ENCODE measurements at regions not wholly inside any gene's neighbourhood (a gene's known extent, or its start where the extent isn't known, plus 50 kb on each side); places are given as distances from the start of the nearest gene placed in this dataset.
"Not testable (repeated sequence)": the region's sequence is repeated elsewhere in the genome, so short reads cannot be mapped to it uniquely, and the experiment has no call there.

DNA sequence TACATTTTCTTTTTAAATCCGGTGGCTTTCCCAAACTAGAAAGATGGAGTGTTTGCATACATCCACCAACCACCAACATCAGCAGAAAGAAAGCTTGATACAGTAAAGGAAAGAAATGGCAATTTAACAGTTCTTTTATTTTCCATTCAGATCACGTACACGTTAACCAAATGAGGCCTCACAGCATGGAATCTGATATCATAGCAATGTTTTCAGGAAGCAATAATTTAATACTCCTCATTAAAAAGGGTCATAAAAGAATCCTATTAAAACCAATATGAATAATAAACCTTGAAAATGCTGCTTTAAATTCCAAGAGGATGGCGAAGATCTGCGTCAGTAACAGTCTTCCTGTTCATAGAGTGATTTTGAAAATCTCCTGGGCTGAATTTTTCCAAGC is 1562.1 kb downstream of the KHDRBS2 start:
- not testable (repeated sequence) for H3K4me1 ChIP-seq (ENCODE audit: control insufficient read depth in 1 of 2, insufficient read depth in 2 of 2, low read length in 2 of 2); H3K4ac ChIP-seq (ENCODE audit: low read depth, low read length); H3K36me3 ChIP-seq (ENCODE audit: control insufficient read depth in 1 of 2, insufficient read depth in 2 of 2, low read length in 2 of 2); H3K23ac ChIP-seq (ENCODE audit: low read length); H4K8ac ChIP-seq (ENCODE audit: low read depth, low read length); H2AFZ ChIP-seq (ENCODE audit: insufficient read depth, low read length, poor library complexity); H2AK5ac ChIP-seq (ENCODE audit: low read length); H3K4me3 ChIP-seq (ENCODE audit: low read depth, low read length); H3K9ac ChIP-seq (ENCODE audit: low read length); H3K79me2 ChIP-seq (ENCODE audit: control insufficient read depth, insufficient read depth, low read length, poor library complexity); H3K9me3 ChIP-seq (ENCODE audit: insufficient read depth, low read depth, low read length); H4K91ac ChIP-seq (ENCODE audit: low read depth, low read length); H3K27me3 ChIP-seq (ENCODE audit: insufficient read depth, low read length); H3K14ac ChIP-seq (ENCODE audit: low read length); H3K18ac ChIP-seq (ENCODE audit: low read length); DNase-seq; H4K12ac ChIP-seq (ENCODE audit: low read depth, low read length); H3K4me2 ChIP-seq (ENCODE audit: low read length); H3K79me1 ChIP-seq (ENCODE audit: low read length); H2BK120ac ChIP-seq (ENCODE audit: insufficient read depth, low read length, poor library complexity); H2BK5ac ChIP-seq (ENCODE audit: low read depth, low read length, poor library complexity); H2BK12ac ChIP-seq (ENCODE audit: low read length); H3K27ac ChIP-seq (ENCODE audit: low read depth, low read length)
- WGBS (ENCODE audit: extremely low coverage, insufficient coverage, insufficient read length) = no CpG with 5 or more reads among the region's 5 CpGs

GRCh38 chr6:60695232-60695631 is 1590.8 kb downstream of the KHDRBS2 start:
- Histone ChIP-seq H4K12ac (ENCODE audit: low read depth, low read length) (no peak overlapping the region), H3K14ac (ENCODE audit: low read length) (no peak overlapping the region), H3K27me3 (ENCODE audit: insufficient read depth, low read length) (no peaks in the 10 kb centered on the region), H4K91ac (ENCODE audit: low read depth, low read length) (no peak overlapping the region), H3K9me3 (ENCODE audit: insufficient read depth, low read depth, low read length) (no peaks in the 10 kb centered on the region), H3K27ac (ENCODE audit: low read depth, low read length) (no peak overlapping the region), H2BK120ac (ENCODE audit: insufficient read depth, low read length, poor library complexity) (no peak overlapping the region), H2AK5ac (ENCODE audit: low read length) (no peak overlapping the region), H2BK12ac (ENCODE audit: low read length) (no peak overlapping the region), H3K79me2 (ENCODE audit: control insufficient read depth, insufficient read depth, low read length, poor library complexity) (no peaks in the 10 kb centered on the region), H2AFZ (ENCODE audit: insufficient read depth, low read length, poor library complexity) (no peak overlapping the region), H3K9ac (ENCODE audit: low read length) (no peak overlapping the region), H3K4me3 (ENCODE audit: low read depth, low read length) (no peak overlapping the region), H3K18ac (ENCODE audit: low read length) (no peak overlapping the region), H4K8ac (ENCODE audit: low read depth, low read length) (no peak overlapping the region), H3K23ac (ENCODE audit: low read length) (no peak overlapping the region), H3K36me3 (ENCODE audit: control insufficient read depth in 1 of 2, insufficient read depth in 2 of 2, low read length in 2 of 2) (no peaks in the 10 kb centered on the region), H2BK5ac (ENCODE audit: low read depth, low read length, poor library complexity) (no peak overlapping the region), H3K4me1 (ENCODE audit: control insufficient read depth in 1 of 2, insufficient read depth in 2 of 2, low read length in 2 of 2) (no peaks in the 10 kb centered on the region), H3K79me1 (ENCODE audit: low read length) (no peaks in the 10 kb centered on the region), H3K4ac (ENCODE audit: low read depth, low read length) (no peak overlapping the region), H3K4me2 (ENCODE audit: low read length) (no peak overlapping the region)
- no peak for DNase-seq
- WGBS (ENCODE audit: extremely low coverage, insufficient coverage, insufficient read length) = no CpG with 5 or more reads among the region's 4 CpGs

GRCh38 chr6:60687085-60687484 is 1598.9 kb downstream of the KHDRBS2 start:
- no peak overlapping the region for H4K8ac ChIP-seq (ENCODE audit: low read depth, low read length)
- H3K27ac ChIP-seq (ENCODE audit: low read depth, low read length) = no peak overlapping the region
- no peaks in the 10 kb centered on the region for H3K27me3 ChIP-seq (ENCODE audit: insufficient read depth, low read length)
- no peaks in the 10 kb centered on the region for H3K79me2 ChIP-seq (ENCODE audit: control insufficient read depth, insufficient read depth, low read length, poor library complexity)
- H3K9me3 ChIP-seq (ENCODE audit: insufficient read depth, low read depth, low read length) = no peaks in the 10 kb centered on the region
- no peak overlapping the region for H2AK5ac ChIP-seq (ENCODE audit: low read length)
- no peak overlapping the region for H2BK12ac ChIP-seq (ENCODE audit: low read length)
- no peak overlapping the region for H3K23ac ChIP-seq (ENCODE audit: low read length)
- no peak overlapping the region for H2AFZ ChIP-seq (ENCODE audit: insufficient read depth, low read length, poor library complexity)
- H3K4me2 ChIP-seq (ENCODE audit: low read length) = no peak overlapping the region
- no peaks in the 10 kb centered on the region for H3K79me1 ChIP-seq (ENCODE audit: low read length)
- no CpG with 5 or more reads among the region's 1 CpG for WGBS (ENCODE audit: extremely low coverage, insufficient coverage, insufficient read length)
- no peak overlapping the region for H4K91ac ChIP-seq (ENCODE audit: low read depth, low read length)
- H2BK120ac ChIP-seq (ENCODE audit: insufficient read depth, low read length, poor library complexity) = no peak overlapping the region
- H3K9ac ChIP-seq (ENCODE audit: low read length) = no peak overlapping the region
- H3K4me3 ChIP-seq (ENCODE audit: low read depth, low read length) = no peak overlapping the region
- H3K36me3 ChIP-seq (ENCODE audit: control insufficient read depth in 1 of 2, insufficient read depth in 2 of 2, low read length in 2 of 2) = no peaks in the 10 kb centered on the region
- H2BK5ac ChIP-seq (ENCODE audit: low read depth, low read length, poor library complexity) = no peak overlapping the region
- no peak overlapping the region for H4K12ac ChIP-seq (ENCODE audit: low read depth, low read length)
- DNase-seq = no peak
- H3K18ac ChIP-seq (ENCODE audit: low read length) = no peak overlapping the region
- H3K4me1 ChIP-seq (ENCODE audit: control insufficient read depth in 1 of 2, insufficient read depth in 2 of 2, low read length in 2 of 2) = no peaks in the 10 kb centered on the region
- no peak overlapping the region for H3K14ac ChIP-seq (ENCODE audit: low read length)
- H3K4ac ChIP-seq (ENCODE audit: low read depth, low read length) = no peak overlapping the region

DNA sequence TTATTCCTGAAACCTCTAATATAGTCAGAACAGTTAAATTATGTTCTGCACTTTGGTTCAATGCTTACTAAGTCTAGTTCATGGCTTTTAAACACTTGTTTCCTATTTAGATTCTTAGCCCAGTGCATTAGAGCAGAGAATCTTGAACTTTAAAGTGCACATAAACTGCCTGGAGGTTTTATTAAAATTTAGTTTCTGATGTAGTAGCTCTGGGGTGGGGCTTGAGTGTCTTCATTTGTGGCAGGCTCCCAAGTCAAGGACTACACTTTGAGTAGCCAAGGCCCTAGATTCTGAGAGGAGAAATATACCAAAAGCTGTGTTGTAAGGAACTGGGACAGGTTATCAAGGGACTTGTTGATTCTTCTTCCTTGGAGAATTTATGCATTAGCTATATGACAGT is 1604.2 kb downstream of the KHDRBS2 start:
- no peak overlapping the region for H4K91ac ChIP-seq (ENCODE audit: low read depth, low read length)
- H2AK5ac ChIP-seq (ENCODE audit: low read length) = no peak overlapping the region
- H3K4me3 ChIP-seq (ENCODE audit: low read depth, low read length) = no peak overlapping the region
- H3K14ac ChIP-seq (ENCODE audit: low read length) = no peak overlapping the region
- no peak overlapping the region for H2BK5ac ChIP-seq (ENCODE audit: low read depth, low read length, poor library complexity)
- no peaks in the 10 kb centered on the region for H3K79me2 ChIP-seq (ENCODE audit: control insufficient read depth, insufficient read depth, low read length, poor library complexity)
- H3K4me2 ChIP-seq (ENCODE audit: low read length) = no peak overlapping the region
- no peak overlapping the region for H3K4ac ChIP-seq (ENCODE audit: low read depth, low read length)
- no peak overlapping the region for H3K9ac ChIP-seq (ENCODE audit: low read length)
- H3K27me3 ChIP-seq (ENCODE audit: insufficient read depth, low read length) = no peaks in the 10 kb centered on the region
- H2AFZ ChIP-seq (ENCODE audit: insufficient read depth, low read length, poor library complexity) = no peak overlapping the region
- H2BK12ac ChIP-seq (ENCODE audit: low read length) = no peak overlapping the region
- no peak overlapping the region for H3K18ac ChIP-seq (ENCODE audit: low read length)
- no peak overlapping the region for H4K12ac ChIP-seq (ENCODE audit: low read depth, low read length)
- no peak overlapping the region for H4K8ac ChIP-seq (ENCODE audit: low read depth, low read length)
- no peaks in the 10 kb centered on the region for H3K9me3 ChIP-seq (ENCODE audit: insufficient read depth, low read depth, low read length)
- no peak for DNase-seq
- no peak overlapping the region for H2BK120ac ChIP-seq (ENCODE audit: insufficient read depth, low read length, poor library complexity)
- H3K79me1 ChIP-seq (ENCODE audit: low read length) = no peaks in the 10 kb centered on the region
- H3K36me3 ChIP-seq (ENCODE audit: control insufficient read depth in 1 of 2, insufficient read depth in 2 of 2, low read length in 2 of 2) = no peaks in the 10 kb centered on the region
- H3K4me1 ChIP-seq (ENCODE audit: control insufficient read depth in 1 of 2, insufficient read depth in 2 of 2, low read length in 2 of 2) = no peaks in the 10 kb centered on the region
- H3K27ac ChIP-seq (ENCODE audit: low read depth, low read length) = no peak overlapping the region
- H3K23ac ChIP-seq (ENCODE audit: low read length) = no peak overlapping the region

GRCh38 chr6:60679175-60679574 is 1606.8 kb downstream of the KHDRBS2 start:
- WGBS (ENCODE audit: extremely low coverage, insufficient coverage, insufficient read length) = no CpG with 5 or more reads among the region's 2 CpGs
- no peak overlapping the region for H2BK12ac ChIP-seq (ENCODE audit: low read length)

More at GRCh38 chr6:60679175-60679574, 1606.8 kb downstream of the KHDRBS2 start:
- Histone ChIP-seq H2AFZ (ENCODE audit: insufficient read depth, low read length, poor library complexity) (no peak overlapping the region), H2BK5ac (ENCODE audit: low read depth, low read length, poor library complexity) (no peak overlapping the region), H2BK120ac (ENCODE audit: insufficient read depth, low read length, poor library complexity) (no peak overlapping the region), H3K18ac (ENCODE audit: low read length) (no peak overlapping the region), H3K79me2 (ENCODE audit: control insufficient read depth, insufficient read depth, low read length, poor library complexity) (no peaks in the 10 kb centered on the region), H3K27ac (ENCODE audit: low read depth, low read length) (no peak overlapping the region), H3K36me3 (ENCODE audit: control insufficient read depth in 1 of 2, insufficient read depth in 2 of 2, low read length in 2 of 2) (no peaks in the 10 kb centered on the region), H4K8ac (ENCODE audit: low read depth, low read length) (no peak overlapping the region), H3K4me3 (ENCODE audit: low read depth, low read length) (no peak overlapping the region), H3K4ac (ENCODE audit: low read depth, low read length) (no peak overlapping the region), H3K14ac (ENCODE audit: low read length) (no peak overlapping the region), H3K9me3 (ENCODE audit: insufficient read depth, low read depth, low read length) (no peaks in the 10 kb centered on the region), H3K4me1 (ENCODE audit: control insufficient read depth in 1 of 2, insufficient read depth in 2 of 2, low read length in 2 of 2) (no peaks in the 10 kb centered on the region), H3K27me3 (ENCODE audit: insufficient read depth, low read length) (no peaks in the 10 kb centered on the region), H3K79me1 (ENCODE audit: low read length) (no peaks in the 10 kb centered on the region), H3K4me2 (ENCODE audit: low read length) (no peak overlapping the region), H4K12ac (ENCODE audit: low read depth, low read length) (no peak overlapping the region), H3K23ac (ENCODE audit: low read length) (no peak overlapping the region), H4K91ac (ENCODE audit: low read depth, low read length) (no peak overlapping the region), H3K9ac (ENCODE audit: low read length) (no peak overlapping the region), H2AK5ac (ENCODE audit: low read length) (no peak overlapping the region)
- no peak for DNase-seq

Data from trophoblast cell (in vitro differentiated cells and primary cell).